GDM1 (cell line): ENCODE measurements at regions not wholly inside any gene's neighbourhood (a gene's known extent, or its start where the extent isn't known, plus 50 kb on each side); places are given as distances from the start of the nearest gene placed in this dataset.

ENCODE experiments used
- DNase-seq: peaks from one replicate; lab custom pipeline; 2025; lab: John Stamatoyannopoulos, UW

GRCh38 chr14:73780896-73781295, 66.7 kb upstream of the PNMA1 start:
- no peak for DNase-seq

GRCh38 chr14:73780391-73780790, 66.2 kb upstream of the PNMA1 start:
- no peak for DNase-seq

GRCh38 chr14:73778736-73779135, 64.6 kb upstream of the PNMA1 start:
- no peak for DNase-seq

- DNase-seq, result no peak
Measured at GRCh38 chr14:73777420-73777819, 63.2 kb upstream of the PNMA1 start.

DNA sequence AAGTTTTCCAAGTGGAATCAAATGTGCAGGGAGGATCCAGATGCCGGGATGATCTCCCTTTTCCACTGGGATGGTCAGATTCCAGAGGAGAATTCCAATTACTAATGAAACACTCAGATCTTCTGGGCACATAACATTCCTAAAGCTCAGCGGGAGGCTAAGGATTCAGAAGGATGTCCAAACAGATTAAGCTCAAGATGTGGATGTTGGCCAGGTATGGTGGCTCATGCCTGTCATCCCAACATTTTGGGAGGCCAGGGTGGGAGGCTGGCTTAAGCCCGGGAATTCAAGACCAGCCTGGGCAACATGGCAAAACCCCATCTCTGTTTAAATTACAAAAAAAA, 62.0 kb upstream of the PNMA1 start:
- no peak for DNase-seq

GRCh38 chr14:73775339-73776193, 61.4 kb upstream of the PNMA1 start:
- no peak for DNase-seq

DNA sequence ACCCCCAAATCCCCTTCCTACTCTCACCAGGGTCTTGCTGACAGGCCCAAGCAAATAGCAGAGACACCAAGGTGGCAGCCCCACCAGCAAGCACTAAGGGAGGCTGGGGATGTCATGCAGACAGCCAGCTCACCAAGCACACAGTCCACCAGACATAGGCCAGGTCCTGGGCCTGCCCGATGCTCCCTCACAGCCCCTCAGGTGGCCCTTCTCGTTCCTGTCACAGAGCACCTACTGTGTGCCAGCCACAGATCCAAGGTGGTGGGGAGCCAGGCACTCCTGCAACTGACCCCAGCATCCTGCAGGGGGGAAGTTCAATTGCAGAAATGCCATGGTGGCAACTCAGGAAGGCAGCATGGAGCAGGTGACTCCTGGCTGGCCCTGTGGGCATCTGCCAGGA, 60.5 kb upstream of the PNMA1 start:
- no peak for DNase-seq

- DNase-seq, result no peak
Measured at GRCh38 chr14:73774241-73774570, 60.0 kb upstream of the PNMA1 start.

- DNase-seq, result no peak
Measured at GRCh38 chr14:73773441-73774240, 59.5 kb upstream of the PNMA1 start.

DNA sequence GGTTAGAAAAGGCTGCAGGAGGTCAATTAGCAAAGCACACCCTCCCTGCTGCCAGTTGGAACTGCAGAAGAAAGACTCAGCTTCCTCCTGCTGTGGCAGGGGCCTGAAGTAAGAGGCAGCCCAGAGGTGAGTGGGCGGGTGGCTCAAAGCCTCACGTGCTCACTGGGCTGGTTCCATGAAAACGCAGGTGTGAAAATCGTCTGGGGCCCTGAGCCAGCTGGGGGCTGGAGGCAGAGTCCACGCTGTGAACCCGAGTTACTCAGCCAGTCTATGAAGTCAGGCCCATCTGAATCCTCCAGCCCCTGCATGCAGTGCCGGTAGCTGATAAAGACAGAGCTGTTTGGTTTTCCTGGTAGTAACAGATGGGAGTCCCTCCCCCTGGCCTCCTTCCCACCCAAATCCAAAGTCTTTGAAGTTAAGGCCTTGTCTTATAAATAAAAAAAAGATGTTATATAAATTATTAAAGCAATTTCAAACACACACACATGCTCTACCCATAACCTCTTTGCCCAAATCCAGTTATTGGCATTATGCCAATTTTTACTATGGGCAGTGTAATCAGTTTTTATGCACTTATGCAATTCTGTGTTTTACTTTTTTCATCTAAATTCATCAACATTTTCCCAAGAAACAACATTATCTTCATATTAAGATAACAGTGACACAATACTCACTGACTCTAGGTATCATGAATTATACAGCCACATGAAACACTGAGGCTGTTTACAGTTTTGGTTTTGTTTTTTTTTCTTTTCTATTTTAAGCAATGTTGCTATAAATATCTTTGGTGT, 57.9 kb upstream of the PNMA1 start:
- DNase-seq, result peak; percentile 13

DNA sequence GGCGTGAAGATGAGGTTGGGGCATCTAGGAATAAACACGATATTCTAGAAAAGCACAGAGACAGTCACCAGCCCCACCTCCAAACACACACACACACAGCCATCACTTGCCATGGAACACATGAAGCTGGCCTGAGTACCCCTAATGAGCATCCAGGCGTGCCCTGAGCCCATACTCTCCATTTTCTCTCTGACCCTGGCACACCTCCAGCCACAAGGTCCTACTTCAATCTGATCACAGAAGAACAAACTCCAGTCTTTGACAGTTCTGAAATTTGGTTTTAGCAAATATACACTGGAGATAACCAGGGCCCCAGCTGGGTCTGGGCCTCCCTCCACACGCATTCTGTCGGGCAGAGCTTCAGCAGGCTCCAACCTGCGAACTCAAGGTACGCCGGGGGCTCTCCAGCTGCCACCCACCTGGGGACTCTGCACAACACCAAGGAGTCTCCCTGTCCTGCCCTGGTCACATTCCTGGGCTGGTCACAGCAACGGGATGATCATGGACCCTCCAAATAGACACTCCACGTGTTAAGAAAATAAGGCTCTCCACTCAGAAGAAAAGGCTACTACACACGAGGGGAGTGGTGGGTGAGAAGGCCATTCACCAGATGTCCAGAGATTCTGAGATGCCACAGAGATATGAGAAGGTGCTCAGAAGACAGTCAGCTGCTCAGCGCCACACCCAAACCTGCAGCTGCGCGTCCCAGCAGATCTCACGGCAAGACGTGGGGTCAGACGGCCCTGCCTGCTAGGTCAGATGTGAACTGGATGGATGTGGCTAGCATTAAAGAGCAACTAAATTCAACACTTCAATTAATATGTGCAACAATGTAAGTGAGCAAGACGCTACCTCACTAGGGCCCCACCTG, 57.0 kb upstream of the PNMA1 start:
- no peak for DNase-seq

DNA sequence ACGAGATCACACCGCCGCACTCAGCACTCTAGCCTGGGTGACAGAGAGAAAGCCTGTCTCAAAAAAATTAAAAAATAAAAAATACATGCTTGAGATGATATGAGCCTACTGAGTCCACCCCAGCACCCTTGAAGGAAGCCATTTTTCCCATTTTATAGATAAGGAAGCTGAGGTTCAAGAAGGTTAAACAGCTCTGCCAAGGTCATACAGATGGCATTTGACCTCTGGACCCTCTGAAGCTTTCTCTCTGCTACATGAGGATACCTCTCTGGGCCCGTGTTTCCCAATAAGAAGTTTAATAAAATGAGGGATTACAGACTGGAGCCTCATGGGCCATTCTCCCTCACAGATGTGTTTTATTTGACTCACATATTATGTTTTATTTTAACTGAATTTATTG, 53.9 kb upstream of the PNMA1 start:
- DNase-seq, result no peak

GRCh38 chr14:73764406-73765280, 50.5 kb upstream of the PNMA1 start:
- peak; percentile 86 for DNase-seq
